DMS153 (cell line): ENCODE measurements at regions not wholly inside any gene's neighbourhood (a gene's known extent, or its start where the extent isn't known, plus 50 kb on each side); places are given as distances from the start of the nearest gene placed in this dataset.

Source experiments
- DNase-seq: peaks from one replicate; lab custom pipeline; 2025; lab: John Stamatoyannopoulos, UW

DNA sequence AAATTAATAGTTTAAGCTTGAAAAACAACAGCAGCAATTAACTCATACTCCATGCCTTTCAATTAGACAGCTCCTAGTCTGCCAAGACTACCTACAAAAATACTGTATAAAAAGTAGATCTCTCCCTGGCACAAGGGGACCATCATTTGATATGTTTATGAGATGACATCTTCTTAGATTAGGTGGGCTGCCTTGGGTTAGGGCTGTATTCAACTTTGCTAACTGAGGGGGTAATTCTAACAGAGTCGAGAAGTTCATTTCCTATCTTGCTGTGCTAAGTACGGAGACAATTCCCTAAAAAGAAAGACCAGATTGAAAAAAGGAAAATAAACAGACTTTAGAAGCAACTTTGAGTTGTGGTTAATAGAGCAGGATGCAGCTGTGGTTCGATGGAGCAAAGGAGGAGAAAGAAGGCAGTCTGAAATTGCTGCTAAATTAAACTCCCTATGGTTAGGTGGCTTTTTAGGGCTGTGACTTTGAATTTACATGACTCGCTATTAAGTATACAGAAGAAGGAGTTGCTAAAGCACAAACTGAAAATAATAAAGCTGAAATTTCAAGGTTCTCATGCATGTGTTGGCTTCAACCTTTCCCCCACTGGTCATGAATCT, 75.4 kb downstream of the CDC7 start:
- DNase-seq = no peak

DNA sequence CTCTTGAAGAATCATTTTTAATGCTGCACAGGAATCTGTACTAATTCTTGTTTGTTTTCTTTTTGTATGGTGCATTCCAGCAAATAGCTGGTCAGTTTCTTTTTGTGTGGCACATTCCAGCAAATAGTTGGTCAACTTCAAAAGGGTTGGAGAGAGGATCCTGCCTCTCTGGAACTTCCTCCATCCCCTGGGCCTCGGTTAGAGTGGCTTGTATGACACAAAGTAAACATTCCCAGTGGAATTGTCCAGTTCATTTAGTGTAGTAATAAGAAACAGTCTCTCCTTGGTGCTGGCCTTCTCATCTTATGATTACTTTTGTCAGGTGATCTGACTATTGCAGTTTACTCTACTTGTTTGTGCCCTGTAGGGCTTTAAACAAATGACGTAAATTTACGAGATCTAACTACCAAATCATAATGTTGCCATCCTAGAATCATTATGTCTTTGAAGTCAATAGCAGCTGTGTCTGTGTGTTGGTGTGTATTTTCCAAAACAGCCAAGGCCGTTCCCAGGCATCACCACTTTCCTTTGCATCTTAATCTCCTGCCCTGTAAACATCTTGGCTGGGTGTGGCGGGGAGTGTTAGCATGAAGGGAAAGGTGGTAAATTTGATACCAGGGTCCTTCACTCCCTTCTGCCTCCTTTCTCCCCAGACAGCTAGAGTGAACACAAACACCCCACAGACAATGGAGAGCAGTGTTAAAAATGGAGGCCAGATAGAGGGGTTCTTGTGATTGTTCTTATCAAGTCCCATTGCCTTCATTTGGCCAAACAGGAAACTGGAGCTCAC, 77.9 kb downstream of the CDC7 start:
- no peak for DNase-seq

DNA sequence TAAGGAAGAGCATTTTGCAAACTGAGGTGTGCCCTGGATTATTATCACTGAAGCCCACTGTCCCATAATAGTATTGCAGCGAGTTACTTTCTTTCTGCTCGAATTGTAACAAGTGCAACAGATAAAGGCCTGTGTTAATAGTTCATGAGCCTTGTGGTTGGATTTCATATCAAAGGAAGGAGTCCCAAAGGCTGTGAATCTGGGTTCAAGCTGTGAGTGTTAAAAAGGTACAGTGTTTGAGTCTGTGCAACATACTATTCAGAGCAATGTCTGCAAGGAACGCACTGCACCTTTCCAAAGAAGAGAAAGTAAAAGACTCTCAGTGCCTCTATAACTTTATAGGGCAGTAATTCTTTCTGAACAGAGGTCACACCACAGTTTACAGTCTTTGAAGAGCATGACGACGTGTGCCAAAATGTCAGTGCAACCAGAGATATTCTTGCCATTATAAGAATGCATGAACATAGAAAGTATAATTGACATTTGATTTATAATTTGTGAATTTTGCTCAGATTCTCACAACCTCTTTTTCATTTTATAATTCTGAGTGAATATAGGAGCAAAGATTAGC, 79.1 kb downstream of the CDC7 start:
- no peak for DNase-seq

DNA sequence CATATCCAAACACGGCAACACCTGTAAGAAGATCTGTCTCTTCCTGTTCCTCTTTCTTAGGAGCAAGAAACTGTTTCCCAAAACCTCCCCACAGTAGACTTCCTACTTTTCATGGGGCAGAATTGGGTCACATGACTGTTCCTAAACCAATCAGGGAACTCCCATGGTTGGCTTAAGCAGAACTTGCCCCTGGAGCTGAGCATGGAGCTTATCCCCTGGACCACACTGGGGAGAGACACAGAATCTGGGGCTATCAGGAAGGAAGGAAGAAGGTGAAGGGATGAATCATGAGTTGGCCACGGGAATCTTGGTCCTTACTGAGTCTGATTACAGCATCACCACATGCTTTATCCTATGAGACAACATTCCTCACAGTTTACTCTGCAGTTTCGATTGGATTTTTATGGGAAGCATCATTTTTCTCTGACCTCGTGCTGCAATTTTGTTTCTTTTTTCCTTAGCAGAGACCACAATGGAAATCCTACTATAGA, 81.8 kb downstream of the CDC7 start:
- no peak for DNase-seq

DNA sequence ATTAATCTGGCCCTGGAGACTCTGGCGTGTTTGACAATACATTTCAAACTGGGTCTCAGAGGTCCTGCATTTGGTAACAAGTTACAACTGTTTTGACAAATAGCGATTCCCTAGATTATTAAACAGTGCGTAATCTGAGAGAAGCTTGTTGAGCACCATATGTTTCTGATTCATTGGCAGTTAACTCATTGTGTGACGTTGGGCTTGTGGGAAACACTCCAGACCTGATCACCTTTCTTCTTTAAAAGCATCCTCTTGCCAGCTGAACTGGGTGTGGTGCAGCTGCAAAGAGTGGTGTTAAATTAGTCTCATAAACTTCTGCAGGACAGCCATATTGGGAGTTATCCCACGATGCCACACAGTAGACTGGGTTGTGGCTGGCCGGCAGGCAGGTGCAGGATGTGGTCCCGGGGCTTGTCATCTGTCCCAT, 82.7 kb downstream of the CDC7 start:
- peak; percentile 67 for DNase-seq

DNA sequence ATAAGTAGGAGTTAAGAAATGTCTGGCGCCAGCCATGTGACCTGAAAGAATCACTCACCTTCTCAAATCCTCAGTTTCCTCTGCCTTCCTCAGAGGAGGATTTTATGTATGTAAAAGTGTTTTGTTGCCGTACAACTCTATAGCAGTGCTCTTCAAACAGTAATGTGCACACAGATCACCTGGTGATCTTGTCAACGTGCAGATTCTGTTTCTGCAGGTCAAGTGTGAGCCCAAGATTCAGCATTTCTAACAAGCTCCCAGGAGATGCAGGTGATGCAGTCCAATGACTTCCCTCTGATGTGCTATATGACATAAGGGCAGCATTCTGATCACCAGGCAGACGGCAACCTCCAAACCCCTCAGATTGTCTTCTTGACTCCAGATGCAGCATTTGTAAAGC, 83.7 kb downstream of the CDC7 start:
- DNase-seq = no peak

DNA sequence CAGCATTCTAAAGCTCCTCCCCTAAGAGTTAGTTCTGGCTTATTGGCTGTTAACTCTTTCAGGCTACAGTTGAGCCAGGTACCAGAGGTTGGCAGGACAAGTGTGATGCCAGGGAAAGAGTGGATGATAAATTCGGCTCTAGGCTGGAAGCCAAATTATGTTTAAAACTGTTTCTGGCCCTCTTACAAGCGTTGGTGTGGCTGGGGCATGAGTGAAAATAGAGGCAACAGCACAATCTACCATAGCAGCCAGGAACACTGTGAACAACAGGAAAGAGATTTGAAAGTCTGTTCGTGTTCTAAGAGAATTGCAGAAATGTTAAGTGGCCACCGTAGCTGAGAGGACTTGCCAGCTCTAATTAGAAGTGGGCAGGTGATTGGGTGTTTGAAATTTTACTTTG, 84.2 kb downstream of the CDC7 start:
- no peak for DNase-seq

DNA sequence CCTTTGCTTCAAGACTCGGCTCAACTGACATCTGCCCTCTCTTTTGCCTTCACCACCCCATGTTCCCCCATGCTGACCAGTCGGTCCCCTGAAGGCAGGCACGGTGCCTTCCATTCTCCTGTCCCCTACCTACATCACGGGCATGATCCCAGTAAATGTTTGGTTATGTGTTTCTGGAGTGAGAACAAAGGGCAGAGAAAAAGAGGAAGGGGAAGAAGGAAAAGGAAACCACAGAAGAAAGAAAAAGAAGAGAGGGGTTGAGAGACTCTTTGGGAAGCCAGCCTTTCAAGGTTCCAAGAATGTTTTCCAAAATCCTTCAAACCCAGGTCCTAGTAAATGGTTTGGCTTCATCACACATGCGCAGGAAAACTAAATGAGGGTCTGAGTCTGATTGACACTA, 84.9 kb downstream of the CDC7 start:
- no peak for DNase-seq

DNA sequence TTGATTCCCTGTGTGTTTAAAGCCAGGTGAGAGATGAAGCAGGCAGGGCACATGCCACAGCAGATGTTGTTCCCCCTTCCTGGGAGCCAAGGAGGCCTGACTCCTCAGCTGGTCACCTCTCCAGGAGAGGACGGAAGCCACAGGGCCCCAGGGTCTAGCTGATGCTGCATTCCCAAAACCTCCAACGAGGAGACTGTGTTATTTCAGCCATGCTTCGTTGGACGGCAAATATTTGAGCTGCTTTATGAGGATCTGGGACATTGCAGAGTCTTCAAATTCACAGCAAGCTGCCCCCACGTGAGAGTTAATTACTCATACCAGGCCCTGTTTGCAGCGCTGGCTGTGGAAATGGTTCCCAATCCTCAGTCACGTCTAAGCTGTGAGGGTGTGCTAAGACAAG, 85.3 kb downstream of the CDC7 start:
- DNase-seq = no peak

DNA sequence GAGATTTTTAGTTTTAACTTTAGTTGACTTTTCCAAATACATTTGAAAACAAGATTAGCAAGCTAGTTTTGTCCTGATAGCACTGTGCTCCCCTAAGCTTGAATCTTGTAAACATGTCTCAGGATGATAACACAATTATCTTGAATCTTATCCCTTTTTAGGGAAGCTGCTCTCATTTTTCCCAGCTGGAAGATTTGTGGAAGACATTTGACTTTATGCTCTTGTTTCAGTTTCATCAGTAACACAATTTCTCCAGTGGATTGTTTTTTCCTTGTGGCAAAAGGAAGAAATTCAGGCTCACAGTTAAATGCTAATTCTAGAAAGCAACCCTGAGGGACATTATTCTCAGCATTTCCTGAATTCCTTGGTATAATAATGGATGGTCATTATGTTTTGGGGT, 88.8 kb downstream of the CDC7 start:
- DNase-seq = no peak

DNA sequence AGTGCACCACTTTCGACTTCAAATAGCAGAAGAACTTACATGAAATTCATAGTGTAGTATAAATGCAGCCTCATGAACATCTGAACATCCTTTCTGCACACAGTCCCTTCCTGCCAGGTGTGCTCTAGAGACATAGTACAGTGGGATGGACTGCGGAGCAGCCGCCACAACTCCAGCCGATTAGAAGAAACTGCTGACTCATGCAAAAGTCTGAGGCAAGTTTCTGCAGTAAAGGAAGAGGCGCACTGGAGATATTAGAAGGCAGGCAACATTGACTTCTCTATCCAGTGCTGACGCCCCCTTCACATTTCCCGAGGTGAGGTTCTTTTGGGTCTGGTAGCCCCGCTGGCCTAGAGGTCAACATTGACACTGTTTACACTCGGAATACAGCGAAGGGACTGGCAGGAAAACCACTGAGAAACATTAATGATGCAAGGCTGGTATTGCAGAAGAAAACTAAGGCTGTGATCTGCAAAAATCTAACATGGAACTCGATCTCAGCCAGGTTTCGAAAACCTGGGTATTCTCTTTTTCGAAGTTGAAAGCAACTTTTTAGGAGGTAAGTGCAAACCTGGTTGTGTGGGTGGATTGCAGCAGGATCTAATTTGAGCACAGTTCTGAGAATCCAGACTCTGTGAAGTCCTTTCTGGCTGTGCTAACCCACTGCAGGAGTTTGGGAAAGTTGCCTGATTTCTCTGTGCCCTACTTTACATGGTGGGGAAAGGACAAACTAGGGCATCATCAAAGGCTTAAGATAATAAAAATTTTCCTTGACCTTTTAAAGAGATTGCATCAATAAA, 90.7 kb downstream of the CDC7 start:
- DNase-seq = no peak

DNA sequence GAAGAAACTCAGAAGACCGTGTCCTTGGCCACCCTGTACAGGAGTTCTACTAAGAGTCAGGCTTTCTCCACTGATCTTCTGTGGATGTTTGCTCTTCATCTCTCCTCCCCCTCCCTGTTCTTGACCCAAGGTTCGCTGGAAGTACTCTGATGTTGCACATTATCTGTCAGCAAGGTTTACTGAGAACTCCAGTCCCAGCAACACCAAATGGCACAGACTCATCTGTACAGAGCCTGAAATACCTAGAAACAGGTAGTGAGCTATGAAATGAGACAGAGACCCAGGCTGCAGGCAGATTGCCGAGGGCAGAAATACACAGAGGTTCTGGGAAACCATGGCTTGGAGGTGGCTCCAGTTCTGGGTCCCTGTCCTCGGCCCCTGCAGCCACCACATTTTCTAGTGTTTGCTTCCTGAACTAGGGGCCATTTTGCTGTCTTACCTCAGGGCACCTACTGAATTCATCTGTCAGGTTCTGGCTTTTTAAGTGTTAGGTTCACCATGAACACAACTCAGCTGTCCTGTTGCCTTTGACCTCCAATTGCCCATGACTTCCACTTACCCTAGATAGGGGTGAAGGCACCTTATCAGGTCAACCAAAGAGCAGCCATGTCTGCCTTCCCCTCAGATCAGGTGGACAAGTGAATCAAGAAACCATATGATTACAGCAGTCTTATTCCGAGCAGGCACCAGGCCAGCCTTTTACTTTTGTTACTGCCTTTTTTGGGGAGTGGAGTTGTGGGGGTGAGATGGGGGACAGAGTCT, 92.2 kb downstream of the CDC7 start:
- no peak for DNase-seq

DNA sequence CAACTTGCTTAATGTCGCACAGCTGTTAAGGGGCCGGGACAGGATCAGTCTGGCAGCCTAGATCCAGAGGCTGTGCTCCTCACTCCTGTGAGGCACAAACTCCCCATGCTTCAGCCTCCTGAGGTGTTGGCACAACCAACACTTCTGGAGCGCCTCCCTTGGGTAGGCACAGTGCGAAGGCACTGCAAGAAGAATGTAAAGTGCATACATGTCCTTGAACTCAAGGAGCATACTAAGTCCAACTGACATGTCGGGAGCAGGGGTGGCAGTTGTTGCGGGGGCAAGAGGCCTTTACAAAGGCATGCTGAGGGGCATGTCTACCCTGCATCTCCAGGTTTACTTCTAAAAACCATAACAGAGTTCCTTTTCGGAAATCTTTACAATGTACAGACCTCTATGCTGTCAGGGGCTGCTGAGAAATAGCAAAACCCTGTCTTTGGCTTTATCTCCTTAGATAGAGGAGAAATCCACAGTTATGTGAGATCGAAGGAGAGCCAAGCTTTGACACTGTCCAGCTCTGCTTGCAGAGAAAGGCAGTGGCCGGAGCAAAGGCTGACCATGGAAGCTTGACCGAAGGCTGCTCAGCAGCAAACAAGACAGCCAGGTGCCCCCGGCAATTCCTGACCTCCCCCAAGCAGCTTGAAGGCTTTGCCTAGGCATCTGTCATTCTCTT, 93.9 kb downstream of the CDC7 start:
- DNase-seq = no peak

DNA sequence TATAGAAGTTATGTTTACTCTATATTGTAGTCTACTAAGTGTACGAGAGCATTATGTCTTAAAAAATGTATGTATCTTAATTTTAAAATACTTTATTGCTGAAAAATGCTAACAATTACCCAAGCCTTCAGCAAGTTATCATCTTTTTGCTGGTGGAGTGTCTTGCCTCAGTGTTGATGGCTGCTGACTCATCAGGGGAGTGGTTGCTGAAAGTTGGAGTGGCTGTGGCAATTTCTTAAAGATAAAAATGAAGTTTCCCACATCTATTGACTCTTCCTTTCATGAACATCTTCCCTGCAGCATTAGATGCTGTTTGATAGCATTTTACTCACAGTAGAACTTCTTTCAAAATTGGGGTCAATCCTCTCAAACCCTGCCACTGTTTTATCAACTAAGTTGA, 95.8 kb downstream of the CDC7 start:
- DNase-seq = no peak

DNA sequence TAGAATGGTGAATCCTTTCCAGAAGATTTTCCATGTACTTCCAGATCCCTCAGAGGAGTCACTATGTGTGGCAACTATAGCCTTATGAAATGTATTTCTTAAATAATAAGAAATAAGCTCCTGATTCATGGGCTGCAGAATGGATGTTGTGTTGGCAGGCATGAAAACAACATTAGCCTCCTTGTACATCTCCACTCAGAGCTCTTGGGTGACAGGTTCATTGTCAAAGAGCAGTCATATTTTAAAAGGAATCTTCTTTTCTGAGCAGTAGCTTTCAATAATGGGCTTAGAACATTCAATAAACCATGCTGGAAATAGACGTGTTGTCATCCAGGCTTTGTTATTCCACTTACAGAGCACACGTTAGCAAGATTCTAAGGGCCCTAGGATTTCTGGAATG, 96.6 kb downstream of the CDC7 start:
- DNase-seq = no peak

DNA sequence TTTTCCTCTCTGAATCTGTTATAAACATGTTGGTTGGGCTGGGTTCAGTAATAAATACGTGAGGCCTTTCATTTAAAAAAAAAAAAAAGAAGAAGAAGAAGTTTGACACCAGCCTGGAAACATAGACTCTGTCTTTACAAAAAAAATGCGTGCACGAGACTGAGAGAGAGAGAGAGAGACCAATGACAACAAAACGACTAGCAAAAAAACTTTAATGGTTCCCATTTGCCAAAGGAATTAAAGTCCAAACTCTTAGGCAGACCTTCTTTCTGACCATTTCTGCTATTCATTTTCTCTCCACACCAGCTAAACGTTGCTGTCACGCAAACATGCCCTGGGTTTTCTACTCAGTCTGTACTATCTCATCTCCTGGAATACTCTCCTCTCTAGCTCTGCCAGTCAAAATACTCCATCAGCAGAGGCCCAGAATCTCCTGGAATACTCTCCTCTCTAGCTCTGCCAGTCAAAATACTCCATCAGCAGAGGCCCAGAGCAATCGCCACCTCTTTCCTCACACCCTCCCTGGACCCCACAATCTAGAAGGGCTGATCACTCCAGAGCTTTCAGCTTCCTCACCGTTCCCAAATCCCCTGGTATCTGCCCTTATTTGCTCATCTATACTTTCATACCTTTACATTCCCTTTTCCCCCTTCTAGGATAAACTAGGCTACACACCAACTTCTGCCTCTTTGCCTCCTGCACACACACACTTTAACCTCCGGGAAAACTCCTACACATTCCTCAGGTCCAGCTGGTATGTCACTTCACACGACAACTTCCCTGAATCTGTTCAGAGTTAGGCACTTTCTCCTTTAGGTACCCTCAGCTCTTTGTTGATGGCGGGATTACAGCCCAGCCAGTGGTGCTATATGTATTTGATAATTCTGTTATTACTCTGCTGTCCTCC, 100.0 kb downstream of the CDC7 start:
- no peak for DNase-seq

DNA sequence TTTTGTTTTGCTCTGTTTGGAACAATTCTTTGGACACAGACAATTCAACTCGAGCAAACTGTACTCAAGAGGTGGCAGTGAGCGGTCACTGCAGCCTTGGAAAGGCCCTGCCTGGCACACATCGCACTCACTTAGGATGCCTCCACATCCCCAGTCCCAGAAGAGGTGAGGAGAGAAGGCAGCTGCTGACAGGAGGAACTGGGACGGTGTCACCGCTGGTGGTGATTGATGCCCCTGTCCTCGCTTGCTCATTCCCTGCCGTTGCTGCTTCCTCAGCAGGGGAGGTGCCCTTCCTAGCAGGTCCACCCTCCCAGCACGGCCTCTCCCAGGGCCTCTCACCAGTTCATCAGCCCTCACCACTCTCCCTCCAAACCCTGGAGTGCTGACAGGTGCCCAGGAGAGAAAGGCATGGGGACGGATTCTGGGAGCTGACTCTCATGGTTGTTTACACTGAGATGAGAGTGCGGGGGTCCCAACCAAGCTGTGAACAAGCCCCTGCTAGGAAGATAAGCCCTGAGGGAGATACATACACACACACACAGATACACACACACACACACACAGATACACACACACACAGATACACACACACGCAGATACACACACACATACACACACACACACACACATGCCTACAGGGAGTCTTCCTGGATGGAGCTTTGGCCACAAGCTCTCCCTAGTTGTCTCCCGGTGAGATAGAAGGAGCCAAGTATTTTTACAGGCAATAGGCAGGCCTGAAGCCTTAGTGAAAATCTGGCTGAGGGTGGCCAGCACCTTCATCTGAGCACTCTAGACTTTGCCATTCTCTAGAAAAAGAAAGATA, 101.1 kb downstream of the CDC7 start:
- no peak for DNase-seq

DNA sequence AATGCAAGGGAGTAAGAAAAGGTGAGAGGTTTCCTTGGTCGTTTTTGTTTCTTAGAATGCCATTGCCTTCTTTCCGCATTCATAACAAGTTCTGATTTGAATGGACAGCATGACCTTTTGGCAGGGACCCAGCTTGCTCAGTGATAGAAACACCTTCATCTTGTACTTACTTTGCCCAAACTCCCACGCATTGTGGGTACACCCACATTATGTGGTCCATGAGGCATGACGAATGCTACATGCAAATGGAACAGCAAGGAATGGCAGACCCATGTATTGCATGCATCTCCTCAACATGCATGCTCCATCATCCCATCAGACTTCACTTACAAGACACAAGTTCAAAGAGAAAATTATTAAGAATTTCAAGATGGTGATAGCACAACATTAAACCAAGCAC, 102.8 kb downstream of the CDC7 start:
- DNase-seq = no peak

DNA sequence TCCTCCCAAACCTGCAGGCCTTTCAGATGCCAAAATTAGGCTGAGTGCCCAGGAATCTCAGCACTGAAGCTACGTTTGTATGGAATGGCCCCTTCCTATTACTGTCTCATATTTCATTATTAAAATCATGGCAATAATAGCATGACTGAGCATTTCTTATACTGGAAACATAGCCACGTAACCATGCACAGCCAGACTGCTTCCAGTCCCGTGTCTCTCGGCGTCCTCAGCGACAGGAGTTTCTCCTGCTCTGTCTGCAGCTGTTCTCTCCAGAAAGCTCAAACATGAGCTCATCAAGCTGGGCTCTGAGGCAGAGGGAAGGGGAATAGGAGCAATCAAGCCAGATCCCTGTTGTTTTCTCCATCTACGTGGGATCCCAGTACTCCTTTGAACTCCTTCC, 104.0 kb downstream of the CDC7 start:
- no peak for DNase-seq
